GM12878 (cell line): ENCODE measurements at regions not wholly inside any gene's neighbourhood (a gene's known extent, or its start where the extent isn't known, plus 50 kb on each side); places are given as distances from the start of the nearest gene placed in this dataset.

Source experiments
- ATAC-seq: fragments of 200-7000 bp; cut with Tn5 transposase; 3 replicates; pipeline ENCODE4 v1.9.1; 2020; ENCODE audit warnings: mild to moderate bottlenecking, moderate library complexity
- BruUV-seq: library from RNA; stranded (reverse); fragments of 400-500 nt; replicated peaks from 2 replicates; lab custom pipeline; 2021; lab: Mats Ljungman, UMichigan
- CTCF ChIA-PET: fragments of 300-600 bp; sonication (Branson Sonifier 250); formaldehyde crosslinking; extraction: SDS; loops from one replicate; lab custom pipeline; 2021; ENCODE audit warnings: inconsistent platforms; lab: Yijun Ruan, JAX
- POLR2A ChIA-PET: fragments of 350-600 bp; formaldehyde crosslinking; extraction: SDS; loops from one replicate; lab custom pipeline; 2021; ENCODE audit warnings: inconsistent platforms; lab: Charles Lee
- RAD21 ChIA-PET: fragments of 300-600 bp; sonication (Branson Sonifier 250); formaldehyde crosslinking; loops from one replicate; lab custom pipeline; 2023; ENCODE audit warnings: antibody characterized with exemption; ENCODE audit not compliant: unreplicated experiment; lab: Charles Lee
- SMC1A ChIA-PET: fragments of 300-600 bp; sonication (Branson Sonifier 250); formaldehyde crosslinking; loops from one replicate; lab custom pipeline; 2023; ENCODE audit not compliant: unreplicated experiment, uncharacterized antibody; lab: Charles Lee
- DNase-seq: peaks from one replicate; pipeline ENCODE4 v3.0.0-alpha.2; 2011; ENCODE audit warnings: low read depth, low spot score
- FAIRE-seq: peaks from 3 replicates; lab custom pipeline; 2011; peaks lifted over from hg19 to GRCh38; lab: Jason Lieb, UNC
- H2AFZ ChIP-seq: 2 replicates; pipeline ENCODE4 v1.6.0; 2011; ENCODE audit warnings: low read depth, low read length, control low read depth; ENCODE audit not compliant: control insufficient read depth
- H3K27ac ChIP-seq: 2 replicates; pipeline ENCODE4 v1.5.1; 2011; ENCODE audit warnings: control low read depth; ENCODE audit not compliant: control insufficient read depth, insufficient read depth
- H3K27me3 ChIP-seq, 2 experiments: replicated peaks in 1 of 2; 2 replicates each; pipeline versions ENCODE4 v1.6.0 to v1.6.1; 2011; ENCODE audit warnings: low read length in 1 of 2; ENCODE audit not compliant: control insufficient read depth in 2 of 2, insufficient read depth in 2 of 2
- H3K36me3 ChIP-seq, 2 experiments: 2 replicates each; pipeline ENCODE4 v1.5.1; 2011; ENCODE audit warnings: low read length in 1 of 2; ENCODE audit not compliant: control insufficient read depth in 2 of 2, insufficient read depth in 2 of 2
- H3K4me1 ChIP-seq: 2 replicates; pipeline ENCODE4 v1.6.1; 2011; ENCODE audit warnings: mild to moderate bottlenecking, low read length, moderate library complexity, mixed read lengths; ENCODE audit not compliant: control insufficient read depth, insufficient read depth
- H3K4me2 ChIP-seq: 2 replicates; pipeline ENCODE4 v1.6.0; 2011; ENCODE audit warnings: control low read depth; ENCODE audit not compliant: control insufficient read depth, insufficient read depth
- H3K4me3 ChIP-seq: fragments of 200-600 bp; sonication (generic); 2 replicates; pipeline ENCODE4 v1.5.1; 2016
- H3K79me2 ChIP-seq: 2 replicates; pipeline ENCODE4 v1.6.0; 2011; ENCODE audit warnings: low read length; ENCODE audit not compliant: control insufficient read depth, insufficient read depth
- H3K9ac ChIP-seq: 2 replicates; pipeline ENCODE4 v1.8.0; 2011; ENCODE audit warnings: low read length, control low read depth, mixed read lengths; ENCODE audit not compliant: control insufficient read depth, insufficient read depth
- H3K9me3 ChIP-seq: replicated peaks from 3 replicates; pipeline ENCODE4 v1.5.1; 2011; ENCODE audit warnings: mild to moderate bottlenecking, low read length; ENCODE audit not compliant: control insufficient read depth, insufficient read depth
- H4K20me1 ChIP-seq: 2 replicates; pipeline ENCODE4 v1.6.0; 2011; ENCODE audit not compliant: control insufficient read depth, insufficient read depth
- ATF7 ChIP-seq: fragments of 450-650 bp; IDR thresholded peaks from 2 replicates; pipeline ENCODE4 v1.6.1; 2016; ENCODE audit warnings: low read depth, mild to moderate bottlenecking
- BACH1 ChIP-seq: fragments of 450-650 bp; IDR thresholded peaks from 2 replicates; pipeline ENCODE4 v1.6.1; 2017; ENCODE audit warnings: mild to moderate bottlenecking, borderline replicate concordance
- BCLAF1 ChIP-seq: fragments of 450-650 bp; IDR thresholded peaks from 2 replicates; pipeline ENCODE4 v1.6.1; 2017; ENCODE audit warnings: antibody characterized with exemption, mild to moderate bottlenecking, moderate library complexity
- BHLHE40 ChIP-seq, 2 experiments: fragments of 450-650 bp in 1 of 2; IDR thresholded peaks; 2 replicates each; pipeline ENCODE4 v1.6.1; 2011 to 2017; ENCODE audit warnings: low read depth in 2 of 2, borderline replicate concordance in 1 of 2, improper control_type of control experiment in 1 of 2, low read length in 1 of 2, mild to moderate bottlenecking in 1 of 2
- E4F1 ChIP-seq: fragments of 450-650 bp; IDR thresholded peaks from 2 replicates; pipeline ENCODE4 v1.6.1; 2018; ENCODE audit warnings: borderline replicate concordance, mild to moderate bottlenecking; ENCODE audit not compliant: partially characterized antibody
- FOXM1 ChIP-seq: IDR thresholded peaks from 2 replicates; pipeline ENCODE4 v1.6.1; 2012; ENCODE audit warnings: low read depth, mild to moderate bottlenecking, inconsistent platforms, low read length, moderate library complexity
- KAT2A ChIP-seq: conservative IDR thresholded peaks from 2 replicates; pipeline ENCODE4 v1.6.1; 2011; ENCODE audit warnings: low read depth, low read length; ENCODE audit not compliant: control insufficient read depth
- POU2F2 ChIP-seq: IDR thresholded peaks from 3 replicates; pipeline ENCODE4 v1.6.1; 2011; ENCODE audit warnings: low read depth, mild to moderate bottlenecking, low read length, borderline replicate concordance
- SMARCA5 ChIP-seq: fragments of 450-650 bp; IDR thresholded peaks from 2 replicates; pipeline ENCODE4 v1.6.1; 2017; ENCODE audit warnings: mild to moderate bottlenecking
- SMC3 ChIP-seq: IDR thresholded peaks from 2 replicates; pipeline ENCODE4 v1.6.1; 2011; ENCODE audit warnings: low read length, improper control_type of control experiment, borderline replicate concordance
- TCF12 ChIP-seq: IDR thresholded peaks from 2 replicates; pipeline ENCODE4 v1.6.1; 2011; ENCODE audit warnings: low read depth, mild to moderate bottlenecking, low read length
- TCF7 ChIP-seq: IDR thresholded peaks from 2 replicates; pipeline ENCODE4 v1.6.1; 2014; ENCODE audit warnings: antibody characterized with exemption, borderline replicate concordance
- ZBTB33 ChIP-seq: fragments of 450-650 bp; IDR thresholded peaks from 2 replicates; pipeline ENCODE4 v1.6.1; 2017; ENCODE audit warnings: mild to moderate bottlenecking
- ZNF592 ChIP-seq: fragments of 450-650 bp; IDR thresholded peaks from 2 replicates; pipeline ENCODE4 v1.6.1; 2017; ENCODE audit warnings: mild to moderate bottlenecking, moderate library complexity
- WGBS: methylation state at CpG from one replicate; pipeline ENCODE4 v1.1.6; 2016; ENCODE audit warnings: low lambda C conversion rate; ENCODE audit not compliant: insufficient replicate concordance, insufficient coverage; ENCODE audit errors: missing lambda C conversion rate; 5-methylcytosine and 5-hydroxymethylcytosine counted together
- in situ Hi-C: fragments of 300-500 bp; cut with MboI; formaldehyde crosslinking; loops from 9 replicates; pipeline ENCODE4 v1.14.3; 2018; ENCODE audit warnings: mixed read lengths
- intact Hi-C: fragments of 100-400 bp; cut with micrococcal nuclease; formaldehyde crosslinking; loops from one replicate; pipeline ENCODE4 v1.14.2; 2022; ENCODE audit not compliant: unreplicated experiment

- ChIA-PET POLR2A (no interaction called here), CTCF (interaction anchor here (1.2 kb wide), 1 partner anchor 9 kb away, joined by 4 read pairs; no protein-coding TSS in a partner anchor), RAD21 (no interaction called here), SMC1A (interaction anchor here (0.5 to 1.0 kb wide), 2 partner anchors 12 to 379 kb away, joined by 3 to 4 read pairs; no protein-coding TSS in a partner anchor)
- intact Hi-C loops: no loop called here
- DNase-seq: no peak
- 29% methylated on average over 1 of the region's 1 CpG for WGBS
- ATAC-seq: no peak
- Histone ChIP-seq H3K36me3 (no peaks in the 10 kb centered on the region), H3K27me3 (no peaks in the 10 kb centered on the region), H3K9ac (no peak overlapping the region), H3K4me2 (no peak overlapping the region), H4K20me1 (no peaks in the 10 kb centered on the region), H3K4me3 (no peak overlapping the region), H2AFZ (no peak overlapping the region), H3K79me2 (no peaks in the 10 kb centered on the region), H3K27ac (no peak overlapping the region), H3K4me1 (no peaks in the 10 kb centered on the region), H3K9me3 (no peaks in the 10 kb centered on the region)
- no TSS peak for BruUV-seq
- no peak for FAIRE-seq
- in situ Hi-C loops: no loop called here
- TF ChIP-seq BACH1 (no peak), ATF7 (no peak), BCLAF1 (no peak), SMC3 (no peak), E4F1 (no peak), BHLHE40 (IDR thresholded peaks at IDR 0.05; ENCODE audit: borderline replicate concordance in 1 of 2, low read depth in 2 of 2, low read length in 1 of 2) (no peak), ZBTB33 (no peak), TCF7 (no peak), ZNF592 (no peak), TCF12 (no peak), POU2F2 (no peak), KAT2A (no peak), FOXM1 (no peak), SMARCA5 (no peak)
Observed at GRCh38 chr7:94195813-94196212, 191.7 kb upstream of the BET1 start.
